SK-N-SH (cell line): ENCODE measurements at regions not wholly inside any gene's neighbourhood (a gene's known extent, or its start where the extent isn't known, plus 50 kb on each side); places are given as distances from the start of the nearest gene placed in this dataset.

Experiments used
- CTCF ChIP-seq: fragments of 200-600 bp; sonication (generic); IDR thresholded peaks from 2 replicates; pipeline ENCODE4 v1.6.1; 2017; ENCODE audit warnings: antibody characterized with exemption, mild to moderate bottlenecking, moderate library complexity
- EP300 ChIP-seq, 2 experiments: IDR thresholded peaks; 2 replicates each; pipeline versions ENCODE4 v1.4.0 to v1.6.1; 2012; ENCODE audit warnings: borderline replicate concordance in 1 of 2, low read depth in 1 of 2, low read length in 1 of 2
- FOXM1 ChIP-seq: IDR thresholded peaks from 2 replicates; pipeline ENCODE4 v1.4.0; 2012; ENCODE audit warnings: low read depth, mild to moderate bottlenecking
- GABPA ChIP-seq: IDR thresholded peaks from 2 replicates; pipeline ENCODE4 v1.4.0; 2012; ENCODE audit warnings: low read depth, mild to moderate bottlenecking
- NRF1 ChIP-seq: IDR thresholded peaks from 2 replicates; pipeline ENCODE4 v1.6.1; 2012; ENCODE audit warnings: low read depth, mild to moderate bottlenecking, low read length
- POLR2AphosphoS5 ChIP-seq: IDR thresholded peaks from 2 replicates; pipeline ENCODE4 v1.6.1; 2012; ENCODE audit warnings: low read depth, low read length
- RAD21 ChIP-seq: IDR thresholded peaks from 2 replicates; pipeline ENCODE4 v1.6.1; 2012; ENCODE audit warnings: mild to moderate bottlenecking, low read length
- TAF1 ChIP-seq: IDR thresholded peaks from 2 replicates; pipeline ENCODE4 v1.6.1; 2012; ENCODE audit warnings: low read depth, mild to moderate bottlenecking, low read length, moderate library complexity, borderline replicate concordance
- USF1 ChIP-seq: IDR thresholded peaks from 2 replicates; pipeline ENCODE4 v1.4.0; 2012; ENCODE audit warnings: low read depth, borderline replicate concordance
- USF2 ChIP-seq: fragments of 150-350 bp; IDR thresholded peaks from 2 replicates; pipeline ENCODE4 v1.6.1; 2017; ENCODE audit warnings: antibody characterized with exemption, low read length, low read depth, borderline replicate concordance
- YY1 ChIP-seq: IDR thresholded peaks from 2 replicates; pipeline ENCODE4 v1.4.0; 2012; ENCODE audit warnings: low read depth, mild to moderate bottlenecking

GRCh38 chrX:79094075-79094832 lies 50.2 kb upstream of the GPR174 start:
- no peak for TF ChIP-seq RAD21
- no peak for TF ChIP-seq CTCF
- TF ChIP-seq EP300 (IDR thresholded peaks at IDR 0.05; ENCODE audit: borderline replicate concordance in 1 of 2, low read depth in 1 of 2, low read length in 1 of 2), result no peak
- TF ChIP-seq USF1, result no peak
- TF ChIP-seq USF2, result no peak
- no peak for TF ChIP-seq FOXM1
- no peak for TF ChIP-seq TAF1
- no peak for TF ChIP-seq YY1
- TF ChIP-seq POLR2AphosphoS5, result no peak
- no peak for TF ChIP-seq NRF1
- no peak for TF ChIP-seq GABPA
